ENCODE measurements at regions not wholly inside any gene's neighbourhood (a gene's known extent, or its start where the extent isn't known, plus 50 kb on each side); places are given as distances from the start of the nearest gene placed in this dataset.

DNA sequence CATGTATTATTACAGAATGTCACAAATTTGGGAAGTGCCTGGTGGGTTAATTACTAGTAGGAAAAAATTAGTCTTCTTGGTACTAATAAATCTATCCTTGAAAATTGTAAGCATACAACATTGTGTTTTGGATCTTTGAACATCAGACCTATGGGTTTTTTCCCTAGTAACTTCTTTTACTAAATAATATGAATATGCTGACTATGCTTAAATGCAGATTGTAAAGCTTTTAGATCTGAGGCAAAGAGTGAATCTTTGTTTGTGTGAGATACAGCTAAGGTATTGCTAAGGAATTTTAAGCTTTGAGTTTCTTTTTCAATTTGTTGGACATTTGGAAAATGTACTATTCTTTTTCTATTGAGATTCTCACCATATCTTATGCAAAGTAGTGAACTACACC, 390.6 kb upstream of the CCNH start:
- TF ChIP-seq, protein P1, sequence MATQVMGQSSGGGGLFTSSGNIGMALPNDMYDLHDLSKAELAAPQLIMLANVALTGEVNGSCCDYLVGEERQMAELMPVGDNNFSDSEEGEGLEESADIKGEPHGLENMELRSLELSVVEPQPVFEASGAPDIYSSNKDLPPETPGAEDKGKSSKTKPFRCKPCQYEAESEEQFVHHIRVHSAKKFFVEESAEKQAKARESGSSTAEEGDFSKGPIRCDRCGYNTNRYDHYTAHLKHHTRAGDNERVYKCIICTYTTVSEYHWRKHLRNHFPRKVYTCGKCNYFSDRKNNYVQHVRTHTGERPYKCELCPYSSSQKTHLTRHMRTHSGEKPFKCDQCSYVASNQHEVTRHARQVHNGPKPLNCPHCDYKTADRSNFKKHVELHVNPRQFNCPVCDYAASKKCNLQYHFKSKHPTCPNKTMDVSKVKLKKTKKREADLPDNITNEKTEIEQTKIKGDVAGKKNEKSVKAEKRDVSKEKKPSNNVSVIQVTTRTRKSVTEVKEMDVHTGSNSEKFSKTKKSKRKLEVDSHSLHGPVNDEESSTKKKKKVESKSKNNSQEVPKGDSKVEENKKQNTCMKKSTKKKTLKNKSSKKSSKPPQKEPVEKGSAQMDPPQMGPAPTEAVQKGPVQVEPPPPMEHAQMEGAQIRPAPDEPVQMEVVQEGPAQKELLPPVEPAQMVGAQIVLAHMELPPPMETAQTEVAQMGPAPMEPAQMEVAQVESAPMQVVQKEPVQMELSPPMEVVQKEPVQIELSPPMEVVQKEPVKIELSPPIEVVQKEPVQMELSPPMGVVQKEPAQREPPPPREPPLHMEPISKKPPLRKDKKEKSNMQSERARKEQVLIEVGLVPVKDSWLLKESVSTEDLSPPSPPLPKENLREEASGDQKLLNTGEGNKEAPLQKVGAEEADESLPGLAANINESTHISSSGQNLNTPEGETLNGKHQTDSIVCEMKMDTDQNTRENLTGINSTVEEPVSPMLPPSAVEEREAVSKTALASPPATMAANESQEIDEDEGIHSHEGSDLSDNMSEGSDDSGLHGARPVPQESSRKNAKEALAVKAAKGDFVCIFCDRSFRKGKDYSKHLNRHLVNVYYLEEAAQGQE (IDR thresholded peaks at IDR 0.05; ENCODE audit: borderline replicate concordance), result no peak
- TF ChIP-seq POLR2AphosphoS5 (IDR thresholded peaks at IDR 0.05) (no peak), EP300 (conservative IDR thresholded peaks at IDR 0.05; ENCODE audit: poor library complexity, severe bottlenecking) (no peak), RAD21 (conservative IDR thresholded peaks at IDR 0.05) (no peak), EZH2 (IDR thresholded peaks at IDR 0.05; ENCODE audit: borderline replicate concordance, insufficient read depth, low read length, poor library complexity, severe bottlenecking) (no peak), TAF1 (IDR thresholded peaks at IDR 0.05; ENCODE audit: low read depth) (no peak)
- TF ChIP-seq, protein P2, sequence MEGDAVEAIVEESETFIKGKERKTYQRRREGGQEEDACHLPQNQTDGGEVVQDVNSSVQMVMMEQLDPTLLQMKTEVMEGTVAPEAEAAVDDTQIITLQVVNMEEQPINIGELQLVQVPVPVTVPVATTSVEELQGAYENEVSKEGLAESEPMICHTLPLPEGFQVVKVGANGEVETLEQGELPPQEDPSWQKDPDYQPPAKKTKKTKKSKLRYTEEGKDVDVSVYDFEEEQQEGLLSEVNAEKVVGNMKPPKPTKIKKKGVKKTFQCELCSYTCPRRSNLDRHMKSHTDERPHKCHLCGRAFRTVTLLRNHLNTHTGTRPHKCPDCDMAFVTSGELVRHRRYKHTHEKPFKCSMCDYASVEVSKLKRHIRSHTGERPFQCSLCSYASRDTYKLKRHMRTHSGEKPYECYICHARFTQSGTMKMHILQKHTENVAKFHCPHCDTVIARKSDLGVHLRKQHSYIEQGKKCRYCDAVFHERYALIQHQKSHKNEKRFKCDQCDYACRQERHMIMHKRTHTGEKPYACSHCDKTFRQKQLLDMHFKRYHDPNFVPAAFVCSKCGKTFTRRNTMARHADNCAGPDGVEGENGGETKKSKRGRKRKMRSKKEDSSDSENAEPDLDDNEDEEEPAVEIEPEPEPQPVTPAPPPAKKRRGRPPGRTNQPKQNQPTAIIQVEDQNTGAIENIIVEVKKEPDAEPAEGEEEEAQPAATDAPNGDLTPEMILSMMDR (IDR thresholded peaks at IDR 0.05; ENCODE audit: poor library complexity, severe bottlenecking), result no peak

Data from neural cell (in vitro differentiated cells).